ENCODE measurements at regions not wholly inside any gene's neighbourhood (a gene's known extent, or its start where the extent isn't known, plus 50 kb on each side); places are given as distances from the start of the nearest gene placed in this dataset.

DNA sequence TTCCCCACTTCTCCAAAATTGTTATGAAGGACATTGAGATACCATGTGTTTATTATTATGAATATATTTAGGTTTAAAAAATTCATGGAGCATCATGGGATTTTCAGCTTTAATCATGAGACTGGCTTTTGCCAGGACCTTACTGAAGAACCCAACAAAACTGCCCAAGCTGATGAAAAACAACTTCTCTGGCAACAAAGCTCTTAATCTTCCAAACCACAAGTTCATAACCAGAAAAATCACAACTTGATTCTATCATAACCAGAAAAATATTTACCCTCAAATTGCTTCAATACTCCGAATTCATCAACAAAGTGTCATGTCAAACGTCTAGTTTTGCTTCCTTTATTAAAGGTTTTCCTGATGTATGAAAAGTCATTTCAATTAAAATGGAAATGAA, 971.8 kb upstream of the ACVR2A start:
- no peak for TF ChIP-seq CTCF (conservative IDR thresholded peaks at IDR 0.05; ENCODE audit: low read depth, low read length)
- TF ChIP-seq EZH2phosphoT487 (IDR thresholded peaks at IDR 0.05; ENCODE audit: borderline replicate concordance, low read length), result no peak
- no peak for TF ChIP-seq EZH2 (IDR thresholded peaks at IDR 0.05; ENCODE audit: low read length, unreplicated experiment)

All from PC-3 (cell line).